ENCODE measurements at regions not wholly inside any gene's neighbourhood (a gene's known extent, or its start where the extent isn't known, plus 50 kb on each side); places are given as distances from the start of the nearest gene placed in this dataset.

DNA sequence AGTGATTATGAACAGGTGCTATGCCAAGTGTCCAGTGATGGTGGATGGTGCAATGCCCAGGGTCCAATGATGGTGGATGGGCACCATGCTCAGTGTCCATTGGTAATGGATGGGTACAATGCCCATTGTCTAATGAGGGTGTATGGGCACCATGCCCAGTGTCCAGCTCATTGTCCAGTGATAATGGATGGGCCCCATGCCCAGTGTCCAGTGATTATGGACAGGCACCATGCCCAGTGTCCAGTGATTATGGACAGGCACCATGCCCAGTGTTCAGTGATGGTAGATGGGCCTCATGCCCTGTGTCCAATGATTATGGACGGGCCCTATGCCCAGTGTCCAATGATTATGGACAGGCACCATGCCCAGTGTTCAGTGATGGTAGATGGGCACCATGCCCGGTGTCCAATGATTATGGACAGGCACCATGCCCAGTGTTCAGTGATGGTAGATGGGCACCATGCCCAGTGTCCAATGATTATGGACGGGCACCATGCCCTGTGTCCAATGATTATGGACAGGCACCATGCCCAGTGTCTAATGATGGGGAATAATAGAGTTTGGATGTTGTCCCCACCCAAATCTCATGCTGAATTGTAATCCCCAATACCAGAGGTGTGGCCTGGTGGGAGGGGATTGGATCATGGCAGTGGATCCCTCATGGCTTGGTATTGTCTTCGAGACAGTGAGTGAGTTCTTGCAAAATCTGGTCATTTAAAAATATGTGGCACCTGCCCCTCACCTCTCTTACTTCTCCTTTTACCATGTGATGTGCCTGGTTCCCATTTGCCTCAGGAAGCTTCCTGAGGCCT, 87.8 kb downstream of the ANKRD10 start:
- intact Hi-C loops (cut with micrococcal nuclease; ENCODE audit: unreplicated experiment), result loop anchor here (10.0 kb wide), 1 partner anchor 98 kb away; no protein-coding TSS in a partner anchor
- no peak overlapping the region for H3K9ac ChIP-seq (ENCODE audit: insufficient read depth, low read depth, low read length)
- no peak overlapping the region for H2AFZ ChIP-seq (ENCODE audit: low read length)
- POLR2A ChIA-PET, result no interaction called here
- no peak overlapping the region for H3K4me3 ChIP-seq (replicated peaks in 1 of 3; ENCODE audit: insufficient read depth in 1 of 3, low read depth in 2 of 3, low read length in 3 of 3)
- no peaks in the 10 kb centered on the region for H3K4me1 ChIP-seq (ENCODE audit: insufficient read depth, low read length)
- no peaks in the 10 kb centered on the region for H3K79me2 ChIP-seq (ENCODE audit: insufficient read depth, low read length)
- FAIRE-seq, result no peak
- H3K27me3 ChIP-seq (ENCODE audit: control insufficient read depth in 1 of 2, insufficient read depth in 2 of 2, low read length in 2 of 2), result peaks cover 1 to 19% of the 10 kb centered on the region in 2 experiments; a peak in 2 of 5 replicates
- in situ Hi-C loops (cut with HindIII; ENCODE audit: extremely low pct_ligation_motif_present, low pct_unique_long_range_greater_than_20kb), result no loop called here
- no peak overlapping the region for H3K4me2 ChIP-seq (ENCODE audit: low read depth, low read length)
- CTCF ChIA-PET (ENCODE audit: low intra/inter-chr PET ratio, low total read pairs), result no interaction called here
- H4K20me1 ChIP-seq (ENCODE audit: insufficient read depth, low read length), result no peaks in the 10 kb centered on the region
- H3K36me3 ChIP-seq (replicated peaks in 1 of 2; ENCODE audit: control insufficient read depth in 1 of 2, insufficient read depth in 2 of 2, low read length in 2 of 2), result no peaks in the 10 kb centered on the region
- no TSS peak for BruUV-seq (replicated peaks)
- no peaks in the 10 kb centered on the region for H3K9me3 ChIP-seq (ENCODE audit: low read length)
- H3K27ac ChIP-seq (ENCODE audit: extremely low read length, insufficient read depth, low read length), result no peak overlapping the region
- 22% methylated on average over 3 of the region's 4 CpGs for WGBS (ENCODE audit: low lambda C conversion rate)
- no peak for ATAC-seq
- DNase-seq (ENCODE audit: low spot score), result no peak
- TF ChIP-seq NFE2L1 (CRISPR knock-in tag; IDR thresholded peaks at IDR 0.05; ENCODE audit: borderline replicate concordance) (no peak), AFF4 (CRISPR knock-in tag; IDR thresholded peaks at IDR 0.05) (no peak), ZNF510 (CRISPR knock-in tag; IDR thresholded peaks at IDR 0.05; ENCODE audit: low read depth) (no peak), BRCA1 (CRISPR knock-in tag; IDR thresholded peaks at IDR 0.05) (no peak), DDIT3 (CRISPR knock-in tag; IDR thresholded peaks at IDR 0.05) (no peak), RELA (CRISPR knock-in tag; IDR thresholded peaks at IDR 0.05) (no peak), ZNF10 (CRISPR knock-in tag; IDR thresholded peaks at IDR 0.05; ENCODE audit: borderline replicate concordance, low read depth) (no peak), CREM (IDR thresholded peaks at IDR 0.05) (no peak), CREM (CRISPR knock-in tag; IDR thresholded peaks at IDR 0.05) (no peak), FOSL2 (CRISPR knock-in tag; IDR thresholded peaks at IDR 0.05) (no peak), KLF15 (CRISPR knock-in tag; IDR thresholded peaks at IDR 0.05; ENCODE audit: borderline replicate concordance) (no peak), ZNF570 (CRISPR knock-in tag; IDR thresholded peaks at IDR 0.05; ENCODE audit: borderline replicate concordance) (no peak), ZNF431 (CRISPR knock-in tag; IDR thresholded peaks at IDR 0.05; ENCODE audit: borderline replicate concordance, low read depth) (no peak), MAFK (conservative IDR thresholded peaks at IDR 0.05 in 1 of 2, IDR thresholded peaks at IDR 0.05 in 1 of 2; ENCODE audit: low read length in 2 of 2) (no peak), POLR2G (IDR thresholded peaks at IDR 0.05; ENCODE audit: low read depth, low read length) (no peak), SNRNP70 (IDR thresholded peaks at IDR 0.05; ENCODE audit: low read depth, low read length) (no peak), ZNF207 (IDR thresholded peaks at IDR 0.05; ENCODE audit: borderline replicate concordance) (no peak)
- TF ChIP-seq, protein P1, sequence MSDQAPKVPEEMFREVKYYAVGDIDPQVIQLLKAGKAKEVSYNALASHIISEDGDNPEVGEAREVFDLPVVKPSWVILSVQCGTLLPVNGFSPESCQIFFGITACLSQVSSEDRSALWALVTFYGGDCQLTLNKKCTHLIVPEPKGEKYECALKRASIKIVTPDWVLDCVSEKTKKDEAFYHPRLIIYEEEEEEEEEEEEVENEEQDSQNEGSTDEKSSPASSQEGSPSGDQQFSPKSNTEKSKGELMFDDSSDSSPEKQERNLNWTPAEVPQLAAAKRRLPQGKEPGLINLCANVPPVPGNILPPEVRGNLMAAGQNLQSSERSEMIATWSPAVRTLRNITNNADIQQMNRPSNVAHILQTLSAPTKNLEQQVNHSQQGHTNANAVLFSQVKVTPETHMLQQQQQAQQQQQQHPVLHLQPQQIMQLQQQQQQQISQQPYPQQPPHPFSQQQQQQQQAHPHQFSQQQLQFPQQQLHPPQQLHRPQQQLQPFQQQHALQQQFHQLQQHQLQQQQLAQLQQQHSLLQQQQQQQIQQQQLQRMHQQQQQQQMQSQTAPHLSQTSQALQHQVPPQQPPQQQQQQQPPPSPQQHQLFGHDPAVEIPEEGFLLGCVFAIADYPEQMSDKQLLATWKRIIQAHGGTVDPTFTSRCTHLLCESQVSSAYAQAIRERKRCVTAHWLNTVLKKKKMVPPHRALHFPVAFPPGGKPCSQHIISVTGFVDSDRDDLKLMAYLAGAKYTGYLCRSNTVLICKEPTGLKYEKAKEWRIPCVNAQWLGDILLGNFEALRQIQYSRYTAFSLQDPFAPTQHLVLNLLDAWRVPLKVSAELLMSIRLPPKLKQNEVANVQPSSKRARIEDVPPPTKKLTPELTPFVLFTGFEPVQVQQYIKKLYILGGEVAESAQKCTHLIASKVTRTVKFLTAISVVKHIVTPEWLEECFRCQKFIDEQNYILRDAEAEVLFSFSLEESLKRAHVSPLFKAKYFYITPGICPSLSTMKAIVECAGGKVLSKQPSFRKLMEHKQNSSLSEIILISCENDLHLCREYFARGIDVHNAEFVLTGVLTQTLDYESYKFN (CRISPR knock-in tag; conservative IDR thresholded peaks at IDR 0.05), result no peak

Measured in HepG2 (cell line).